HG03095 (cell line): ENCODE measurements at regions not wholly inside any gene's neighbourhood (a gene's known extent, or its start where the extent isn't known, plus 50 kb on each side); places are given as distances from the start of the nearest gene placed in this dataset.

Experiments used
- ATAC-seq: cut with Tn5 transposase; IDR thresholded peaks from one replicate; pipeline ENCODE4 v1.9.1; 2021; ENCODE audit warnings: moderate library complexity; ENCODE audit not compliant: unreplicated experiment

GRCh38 chr10:3229815-3230214, 57.2 kb upstream of the PITRM1 start:
- ATAC-seq = no peak

DNA sequence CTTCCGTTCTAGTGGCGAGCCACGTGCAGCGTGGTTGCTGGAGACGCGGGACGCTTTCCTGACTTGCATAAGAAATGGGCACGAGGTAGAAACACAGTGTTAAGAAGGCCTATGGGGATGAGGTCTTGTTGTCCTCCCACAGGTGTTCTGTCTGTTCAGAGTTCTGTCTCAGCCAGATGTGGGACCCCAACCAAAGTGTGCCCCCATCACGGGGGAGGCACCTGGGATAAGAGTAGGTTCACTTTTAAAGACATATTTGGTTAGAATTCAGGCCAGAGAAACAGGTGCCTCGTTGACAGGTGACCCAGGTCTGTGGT, 56.0 kb upstream of the PITRM1 start:
- ATAC-seq = no peak

DNA sequence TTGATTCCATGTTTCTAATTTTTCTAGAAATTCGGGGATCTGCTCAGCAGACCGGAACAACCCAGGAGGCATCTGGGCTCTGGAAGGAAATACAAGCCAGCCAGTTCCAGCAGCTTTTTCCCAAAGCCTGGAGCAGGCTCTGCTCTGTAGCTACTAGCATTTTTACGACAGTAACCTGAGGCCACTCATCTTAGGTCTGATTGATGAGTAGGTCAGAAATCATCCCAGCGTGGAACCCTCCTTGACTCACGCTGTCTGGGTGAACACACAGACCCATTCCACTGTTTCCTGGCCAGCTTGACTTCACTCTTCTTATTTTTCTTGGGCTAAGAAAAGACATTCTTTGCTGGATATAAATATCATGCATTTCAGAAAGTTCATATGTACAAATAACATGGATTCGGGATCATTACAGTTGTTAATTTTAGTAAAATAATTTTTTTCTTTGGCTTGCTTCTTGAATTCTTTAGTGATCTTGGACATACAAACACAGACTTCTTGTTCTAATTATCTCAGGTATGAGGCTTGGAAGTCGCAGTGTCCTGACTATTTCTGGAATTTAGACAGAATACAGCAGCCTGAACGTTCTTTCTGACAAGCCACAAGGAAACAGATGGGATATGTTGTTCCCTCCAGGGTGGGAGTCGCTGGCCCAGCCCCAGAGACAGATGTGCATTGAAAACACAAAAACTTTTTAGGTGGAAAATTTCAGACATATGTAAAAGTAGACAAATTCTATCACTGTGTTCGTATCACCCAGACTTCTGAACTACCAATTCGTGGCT, 54.6 kb upstream of the PITRM1 start:
- ATAC-seq = no peak

DNA sequence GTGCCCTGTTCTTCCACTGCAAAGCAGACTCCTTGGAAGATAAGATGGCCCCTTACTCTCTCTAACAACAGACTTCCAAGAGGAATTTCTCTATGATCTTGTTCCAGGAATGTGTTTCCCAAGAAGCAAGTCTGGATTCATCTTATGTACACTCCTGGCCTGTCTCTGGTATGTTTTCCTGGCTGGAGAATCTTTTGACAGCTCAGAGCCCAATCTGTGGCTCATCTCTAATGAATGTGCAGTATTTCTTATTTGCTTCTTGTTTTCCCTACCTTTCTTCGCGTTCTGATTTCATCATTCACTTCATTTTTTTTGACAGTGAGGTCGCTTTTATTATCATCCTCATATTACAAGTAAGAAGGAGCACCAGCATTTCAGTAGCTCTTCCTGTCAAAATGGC, 53.0 kb upstream of the PITRM1 start:
- ATAC-seq = no peak

DNA sequence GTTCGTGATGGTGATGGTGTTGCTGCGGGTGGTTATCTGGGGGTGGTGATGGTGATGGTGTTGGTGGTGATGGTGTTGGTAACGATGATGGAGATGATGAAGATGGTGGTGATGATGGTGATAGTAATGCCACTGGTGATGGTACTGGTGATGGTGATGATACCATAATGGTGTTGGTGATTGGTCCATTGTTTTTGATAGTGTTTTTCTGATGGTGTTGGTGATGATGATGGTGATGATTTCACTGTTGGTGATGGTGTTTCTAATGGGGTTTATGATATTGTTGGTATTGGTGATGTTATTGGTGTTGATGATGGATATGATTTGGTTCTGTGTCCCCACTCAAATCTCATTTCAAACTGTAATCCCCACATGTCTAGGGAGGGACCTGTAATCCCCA, 51.7 kb upstream of the PITRM1 start:
- ATAC-seq = no peak

GRCh38 chr10:3222626-3223025, 50.0 kb upstream of the PITRM1 start:
- no peak for ATAC-seq
